Common myeloid progenitor, CD34-positive (primary cell): ENCODE measurements at regions not wholly inside any gene's neighbourhood (a gene's known extent, or its start where the extent isn't known, plus 50 kb on each side); places are given as distances from the start of the nearest gene placed in this dataset.

Experiments
- CTCF ChIA-PET: fragments of 350-600 bp; sonication (Branson Sonifier 250); formaldehyde crosslinking; loops from one replicate; lab custom pipeline; 2021; ENCODE audit warnings: antibody characterized with exemption; lab: Charles Lee
- POLR2A ChIA-PET: fragments of 350-600 bp; sonication (Branson Sonifier 250); formaldehyde crosslinking; loops from one replicate; lab custom pipeline; 2021; ENCODE audit warnings: antibody characterized with exemption; lab: Charles Lee
- DNase-seq, 3 donors: peaks; one replicate each; pipeline versions ENCODE4 v3.0.0 to v3.0.0-alpha.2; 2013
- H3K27ac ChIP-seq, 2 experiments: 1 replicate in 1 of 2; 2 replicates in 1 of 2; pipeline ENCODE4 v1.7.0; 2013; ENCODE audit warnings: inconsistent platforms in 2 of 2, low read length in 2 of 2, mild to moderate bottlenecking in 2 of 2, low read depth in 1 of 2, moderate library complexity in 1 of 2; ENCODE audit not compliant: severe bottlenecking in 2 of 2, insufficient read depth in 1 of 2, poor library complexity in 1 of 2
- H3K27me3 ChIP-seq, 5 experiments: replicated peaks in 2 of 5; 1 replicate in 3 of 5; 2 replicates in 2 of 5; pipeline versions ENCODE4 v1.6.1 to v1.7.0; 2013; ENCODE audit warnings: low read length in 4 of 5, mild to moderate bottlenecking in 2 of 5, moderate library complexity in 2 of 5, inconsistent platforms in 1 of 5; ENCODE audit not compliant: insufficient read depth in 5 of 5, control insufficient read depth in 4 of 5
- H3K36me3 ChIP-seq, 4 experiments: 1 replicate in 2 of 4; 2 replicates in 2 of 4; pipeline versions ENCODE4 v1.6.1 to v1.7.0; 2013; ENCODE audit warnings: low read length in 3 of 4, control low read depth in 1 of 4, mild to moderate bottlenecking in 1 of 4; ENCODE audit not compliant: control insufficient read depth in 4 of 4, insufficient read depth in 4 of 4
- H3K4me1 ChIP-seq, 4 experiments: 1 replicate in 3 of 4; 2 replicates in 1 of 4; pipeline versions ENCODE4 v1.6.1 to v1.7.1; 2013; ENCODE audit warnings: low read length in 3 of 4, mild to moderate bottlenecking in 3 of 4, control low read depth in 1 of 4, inconsistent platforms in 1 of 4, moderate library complexity in 1 of 4; ENCODE audit not compliant: control insufficient read depth in 4 of 4, insufficient read depth in 4 of 4; ENCODE audit errors: control extremely low read depth in 1 of 4
- H3K4me3 ChIP-seq, 7 experiments: 1 replicate in 4 of 7; 2 replicates in 3 of 7; pipeline versions ENCODE4 v1.5.1 to v1.7.0; 2013; ENCODE audit warnings: mild to moderate bottlenecking in 7 of 7, low read length in 6 of 7, moderate library complexity in 6 of 7, inconsistent platforms in 2 of 7, low read depth in 2 of 7, control low read depth in 1 of 7; ENCODE audit not compliant: insufficient read depth in 4 of 7, control insufficient read depth in 1 of 7; ENCODE audit errors: extremely low read depth in 1 of 7
- H3K9me3 ChIP-seq, 5 experiments: 1 replicate in 4 of 5; 2 replicates in 1 of 5; pipeline versions ENCODE4 v1.6.1 to v1.7.1; 2013; ENCODE audit warnings: low read length in 4 of 5, mild to moderate bottlenecking in 2 of 5, inconsistent platforms in 1 of 5, low read depth in 1 of 5, moderate library complexity in 1 of 5; ENCODE audit not compliant: control insufficient read depth in 4 of 5, insufficient read depth in 2 of 5; ENCODE audit errors: control extremely low read depth in 1 of 5
- WGBS: methylation state at CpG from one replicate; pipeline ENCODE4 v1.1.5; 2013; ENCODE audit not compliant: insufficient coverage; 5-methylcytosine and 5-hydroxymethylcytosine counted together

DNA sequence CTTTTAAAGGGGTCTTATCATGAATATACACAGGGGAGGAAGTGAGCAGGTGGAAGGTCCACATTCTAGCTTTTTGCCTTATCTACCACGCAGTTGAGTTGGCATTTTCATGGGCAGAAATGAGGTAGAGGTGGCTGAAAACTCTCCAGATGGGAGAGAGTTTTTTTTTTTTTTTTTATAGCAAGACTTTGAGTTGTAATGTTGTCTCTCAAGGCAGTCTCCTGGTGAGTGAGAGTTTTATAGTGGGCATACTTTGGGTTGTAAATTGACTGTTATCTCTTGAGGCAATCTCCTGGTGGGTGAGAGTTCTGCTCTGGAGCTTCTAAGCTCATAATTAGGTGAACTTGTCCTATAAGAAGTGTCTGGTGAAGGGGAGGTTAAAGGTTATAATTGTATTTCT, 191.7 kb upstream of the NAALADL2 start:
- no peak overlapping the region for H3K4me3 ChIP-seq
- POLR2A ChIA-PET = no interaction called here
- 67% methylated on average over 1 of the region's 1 CpG for WGBS
- DNase-seq = no peak
- CTCF ChIA-PET = no interaction called here
- H3K9me3 ChIP-seq = no peaks in the 10 kb centered on the region
- no peaks in the 10 kb centered on the region for H3K36me3 ChIP-seq
- no peak overlapping the region for H3K27ac ChIP-seq
- H3K27me3 ChIP-seq = no peaks in the 10 kb centered on the region
- peaks cover 0 to 2% (median 0%) of the 10 kb centered on the region in 4 experiments for H3K4me1 ChIP-seq

- no peaks in the 10 kb centered on the region for H3K36me3 ChIP-seq
- CTCF ChIA-PET = no interaction called here
- no peak overlapping the region for H3K27ac ChIP-seq
- 100% methylated on average over 1 of the region's 2 CpGs for WGBS
- no peaks in the 10 kb centered on the region for H3K27me3 ChIP-seq
- H3K4me3 ChIP-seq = no peak overlapping the region
- no peak for DNase-seq
- no peaks in the 10 kb centered on the region for H3K9me3 ChIP-seq
- POLR2A ChIA-PET = no interaction called here
- H3K4me1 ChIP-seq = no peaks in the 10 kb centered on the region
Observed at GRCh38 chr3:174675406-174675805, 183.7 kb upstream of the NAALADL2 start.

- no peaks in the 10 kb centered on the region for H3K27me3 ChIP-seq
- no peaks in the 10 kb centered on the region for H3K36me3 ChIP-seq
- H3K9me3 ChIP-seq = peaks cover 0 to 4% (median 0%) of the 10 kb centered on the region in 5 experiments
- H3K27ac ChIP-seq = no peak overlapping the region
- no peaks in the 10 kb centered on the region for H3K4me1 ChIP-seq
- WGBS = 100% methylated on average over 1 of the region's 1 CpG
- CTCF ChIA-PET = no interaction called here
- H3K4me3 ChIP-seq = no peak overlapping the region
- POLR2A ChIA-PET = no interaction called here
- no peak for DNase-seq
Observed at GRCh38 chr3:174681784-174682183, 177.3 kb upstream of the NAALADL2 start.

DNA sequence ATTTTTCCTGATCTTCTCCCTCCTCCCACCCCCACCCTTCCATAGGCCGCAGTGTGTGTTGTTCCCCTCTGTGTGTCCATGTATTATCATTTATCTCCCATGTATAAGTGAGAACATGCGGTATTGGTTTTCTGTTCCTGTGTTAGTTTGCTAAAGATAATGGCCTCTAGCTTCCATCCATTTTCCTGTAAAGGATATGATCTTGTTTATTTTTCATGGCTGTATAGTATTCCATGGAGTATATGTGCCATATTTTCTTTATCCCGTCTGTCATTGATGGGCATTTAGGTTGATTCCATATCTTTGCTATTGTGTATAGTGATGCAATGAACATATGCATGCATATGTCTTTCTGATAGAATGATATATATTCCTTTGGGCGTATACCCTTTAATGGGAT, 173.3 kb upstream of the NAALADL2 start:
- no peaks in the 10 kb centered on the region for H3K27me3 ChIP-seq
- H3K9me3 ChIP-seq = peaks cover 0 to 4% (median 0%) of the 10 kb centered on the region in 5 experiments
- no peak overlapping the region for H3K4me3 ChIP-seq
- ChIA-PET POLR2A (no interaction called here), CTCF (no interaction called here)
- H3K27ac ChIP-seq = no peak overlapping the region
- no peak for DNase-seq
- H3K36me3 ChIP-seq = no peaks in the 10 kb centered on the region
- H3K4me1 ChIP-seq = no peaks in the 10 kb centered on the region
- 100% methylated on average over 1 of the region's 4 CpGs for WGBS

- no peak for DNase-seq
- Histone ChIP-seq H3K36me3 (no peaks in the 10 kb centered on the region), H3K27me3 (no peaks in the 10 kb centered on the region), H3K4me3 (no peak overlapping the region), H3K9me3 (no peaks in the 10 kb centered on the region), H3K27ac (no peak overlapping the region), H3K4me1 (no peaks in the 10 kb centered on the region)
- CTCF ChIA-PET = no interaction called here
- POLR2A ChIA-PET = no interaction called here
- WGBS = no CpG with 5 or more reads among the region's 1 CpG
Observed at GRCh38 chr3:174697310-174697709, 161.8 kb upstream of the NAALADL2 start.

DNA sequence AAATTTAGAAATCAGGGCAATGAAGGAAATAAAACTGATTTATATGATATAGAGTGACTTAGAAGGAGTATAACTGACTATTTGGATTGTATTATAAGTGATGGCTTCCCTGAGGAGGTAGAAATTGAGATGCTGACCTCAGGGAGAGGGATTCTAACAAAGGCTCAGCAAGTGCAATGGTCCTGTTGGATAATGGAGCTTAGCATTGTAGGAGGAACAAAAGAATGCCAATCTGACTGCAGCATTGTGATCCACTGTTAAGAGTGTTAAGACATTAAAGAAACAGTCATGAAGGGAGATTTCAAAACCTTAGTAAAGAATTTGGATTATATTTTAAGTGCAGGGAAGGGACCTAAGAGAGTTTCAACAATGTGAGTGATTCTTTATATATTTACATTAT, 158.4 kb upstream of the NAALADL2 start:
- POLR2A ChIA-PET = no interaction called here
- Histone ChIP-seq H3K27ac (no peak overlapping the region), H3K4me1 (no peaks in the 10 kb centered on the region)

DNA sequence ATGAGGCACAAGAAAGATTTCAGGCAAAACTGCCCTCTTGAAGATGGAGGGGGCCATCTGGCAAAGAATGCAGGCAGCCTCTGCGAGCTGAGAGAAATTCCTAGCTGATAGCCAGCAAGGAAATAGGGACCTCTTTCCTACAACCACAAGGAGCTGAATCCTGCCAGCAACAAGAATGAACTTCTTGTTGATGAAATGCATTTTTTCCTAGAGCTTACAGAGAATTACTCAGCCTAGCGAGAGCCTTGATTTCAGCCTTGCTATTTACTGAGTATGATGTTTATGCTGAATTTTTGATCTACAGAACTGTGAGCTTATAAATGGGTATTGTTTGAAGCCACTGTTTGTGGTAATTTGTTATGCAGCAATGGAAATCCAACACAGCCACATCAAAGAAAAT, 148.5 kb upstream of the NAALADL2 start:
- Histone ChIP-seq H3K27ac (no peak overlapping the region), H3K36me3 (no peaks in the 10 kb centered on the region), H3K27me3 (no peaks in the 10 kb centered on the region), H3K4me1 (no peaks in the 10 kb centered on the region), H3K9me3 (peaks cover 0 to 2% (median 0%) of the 10 kb centered on the region in 5 experiments), H3K4me3 (no peak overlapping the region)
- no peak for DNase-seq
- WGBS = no CpG with 5 or more reads among the region's 2 CpGs
- ChIA-PET POLR2A (no interaction called here), CTCF (no interaction called here)

More for the DNA sequence above, 158.4 kb upstream of the NAALADL2 start:
- H3K9me3 ChIP-seq = no peaks in the 10 kb centered on the region
- no peaks in the 10 kb centered on the region for H3K36me3 ChIP-seq
- DNase-seq = no peak
- no peak overlapping the region for H3K4me3 ChIP-seq
- H3K27me3 ChIP-seq = no peaks in the 10 kb centered on the region
- CTCF ChIA-PET = no interaction called here
